ENCODE measurements at regions not wholly inside any gene's neighbourhood (a gene's known extent, or its start where the extent isn't known, plus 50 kb on each side); places are given as distances from the start of the nearest gene placed in this dataset.
"Not testable (repeated sequence)": the region's sequence is repeated elsewhere in the genome, so short reads cannot be mapped to it uniquely, and the experiment has no call there.

GRCh38 chr14:34147461-34147860 is 196.6 kb upstream of the EGLN3 start:
- H3K4me3 ChIP-seq (replicated peaks in 1 of 4; ENCODE audit: control extremely low read depth in 1 of 4, insufficient read depth in 1 of 4, low read depth in 3 of 4, low read length in 4 of 4), result no peak overlapping the region
- no peak overlapping the region for H3K9ac ChIP-seq (ENCODE audit: insufficient read depth, low read length)
- no peaks in the 10 kb centered on the region for H3K4me1 ChIP-seq (ENCODE audit: control insufficient read depth, extremely low read depth, insufficient read depth, low read length)
- no peaks in the 10 kb centered on the region for H3K9me3 ChIP-seq (ENCODE audit: control insufficient read depth, insufficient read depth, low read depth, low read length)
- H3K79me2 ChIP-seq (ENCODE audit: control insufficient read depth, insufficient read depth, low read length), result no peaks in the 10 kb centered on the region
- H3K27ac ChIP-seq (ENCODE audit: insufficient read depth, low read length), result no peak overlapping the region
- no peak overlapping the region for H3K4me2 ChIP-seq (ENCODE audit: extremely low read depth, insufficient read depth, low read length)
- no peak for DNase-seq (ENCODE audit: low read depth in 2 of 2)
- H3K27me3 ChIP-seq (ENCODE audit: control insufficient read depth, insufficient read depth, low read length), result no peaks in the 10 kb centered on the region
- H4K20me1 ChIP-seq (ENCODE audit: control insufficient read depth, extremely low read depth, insufficient read depth, low read length), result no peaks in the 10 kb centered on the region
- H2AFZ ChIP-seq (ENCODE audit: low read length), result no peak overlapping the region
- TF ChIP-seq EZH2 (IDR thresholded peaks at IDR 0.05; ENCODE audit: low read length, missing control alignments) (no peak), CTCF (conservative IDR thresholded peaks at IDR 0.05 in 1 of 2, IDR thresholded peaks at IDR 0.05 in 1 of 2; ENCODE audit: low read depth in 1 of 2, low read length in 2 of 2) (no peak)
- H3K36me3 ChIP-seq (ENCODE audit: control insufficient read depth, insufficient read depth, low read length), result no peaks in the 10 kb centered on the region

- H2AFZ ChIP-seq (ENCODE audit: low read length); H3K27me3 ChIP-seq (ENCODE audit: control insufficient read depth, insufficient read depth, low read length); H3K9me3 ChIP-seq (ENCODE audit: control insufficient read depth, insufficient read depth, low read depth, low read length); H3K4me1 ChIP-seq (ENCODE audit: control insufficient read depth, extremely low read depth, insufficient read depth, low read length); H3K4me3 ChIP-seq (replicated peaks in 1 of 4; ENCODE audit: control extremely low read depth in 1 of 4, insufficient read depth in 1 of 4, low read depth in 3 of 4, low read length in 4 of 4); DNase-seq (ENCODE audit: low read depth in 2 of 2); H3K79me2 ChIP-seq (ENCODE audit: control insufficient read depth, insufficient read depth, low read length); H4K20me1 ChIP-seq (ENCODE audit: control insufficient read depth, extremely low read depth, insufficient read depth, low read length); H3K9ac ChIP-seq (ENCODE audit: insufficient read depth, low read length); H3K4me2 ChIP-seq (ENCODE audit: extremely low read depth, insufficient read depth, low read length); H3K36me3 ChIP-seq (ENCODE audit: control insufficient read depth, insufficient read depth, low read length); H3K27ac ChIP-seq (ENCODE audit: insufficient read depth, low read length): not testable (repeated sequence)
Measured at GRCh38 chr14:34140127-34140526, 189.3 kb upstream of the EGLN3 start.

GRCh38 chr14:34139160-34140121 is 188.6 kb upstream of the EGLN3 start:
- not testable (repeated sequence) for H3K27me3 ChIP-seq (ENCODE audit: control insufficient read depth, insufficient read depth, low read length); H3K9ac ChIP-seq (ENCODE audit: insufficient read depth, low read length); H3K36me3 ChIP-seq (ENCODE audit: control insufficient read depth, insufficient read depth, low read length); H3K79me2 ChIP-seq (ENCODE audit: control insufficient read depth, insufficient read depth, low read length); H4K20me1 ChIP-seq (ENCODE audit: control insufficient read depth, extremely low read depth, insufficient read depth, low read length); H3K4me3 ChIP-seq (replicated peaks in 1 of 4; ENCODE audit: control extremely low read depth in 1 of 4, insufficient read depth in 1 of 4, low read depth in 3 of 4, low read length in 4 of 4); H3K4me2 ChIP-seq (ENCODE audit: extremely low read depth, insufficient read depth, low read length); H3K4me1 ChIP-seq (ENCODE audit: control insufficient read depth, extremely low read depth, insufficient read depth, low read length); H3K27ac ChIP-seq (ENCODE audit: insufficient read depth, low read length); H2AFZ ChIP-seq (ENCODE audit: low read length); H3K9me3 ChIP-seq (ENCODE audit: control insufficient read depth, insufficient read depth, low read depth, low read length)
- DNase-seq (ENCODE audit: low read depth in 2 of 2), result peak; percentile 59 to 65

- no peak overlapping the region for H2AFZ ChIP-seq (ENCODE audit: low read length)
- no peaks in the 10 kb centered on the region for H3K27me3 ChIP-seq (ENCODE audit: control insufficient read depth, insufficient read depth, low read length)
- DNase-seq (ENCODE audit: low read depth in 2 of 2), result no peak
- H3K27ac ChIP-seq (ENCODE audit: insufficient read depth, low read length), result no peak overlapping the region
- H3K4me3 ChIP-seq (replicated peaks in 1 of 4; ENCODE audit: control extremely low read depth in 1 of 4, insufficient read depth in 1 of 4, low read depth in 3 of 4, low read length in 4 of 4), result no peak overlapping the region
- no peaks in the 10 kb centered on the region for H3K9me3 ChIP-seq (ENCODE audit: control insufficient read depth, insufficient read depth, low read depth, low read length)
- H3K9ac ChIP-seq (ENCODE audit: insufficient read depth, low read length), result no peak overlapping the region
- TF ChIP-seq EZH2 (IDR thresholded peaks at IDR 0.05; ENCODE audit: low read length, missing control alignments) (no peak), CTCF (conservative IDR thresholded peaks at IDR 0.05 in 1 of 2, IDR thresholded peaks at IDR 0.05 in 1 of 2; ENCODE audit: low read depth in 1 of 2, low read length in 2 of 2) (no peak)
- H3K79me2 ChIP-seq (ENCODE audit: control insufficient read depth, insufficient read depth, low read length), result no peaks in the 10 kb centered on the region
- H3K4me2 ChIP-seq (ENCODE audit: extremely low read depth, insufficient read depth, low read length), result no peak overlapping the region
- H3K36me3 ChIP-seq (ENCODE audit: control insufficient read depth, insufficient read depth, low read length), result no peaks in the 10 kb centered on the region
- no peaks in the 10 kb centered on the region for H4K20me1 ChIP-seq (ENCODE audit: control insufficient read depth, extremely low read depth, insufficient read depth, low read length)
- H3K4me1 ChIP-seq (ENCODE audit: control insufficient read depth, extremely low read depth, insufficient read depth, low read length), result no peaks in the 10 kb centered on the region
Measured at GRCh38 chr14:34138175-34138574, 187.3 kb upstream of the EGLN3 start.
